ENCODE measurements at regions not wholly inside any gene's neighbourhood (a gene's known extent, or its start where the extent isn't known, plus 50 kb on each side); places are given as distances from the start of the nearest gene placed in this dataset.

DNA sequence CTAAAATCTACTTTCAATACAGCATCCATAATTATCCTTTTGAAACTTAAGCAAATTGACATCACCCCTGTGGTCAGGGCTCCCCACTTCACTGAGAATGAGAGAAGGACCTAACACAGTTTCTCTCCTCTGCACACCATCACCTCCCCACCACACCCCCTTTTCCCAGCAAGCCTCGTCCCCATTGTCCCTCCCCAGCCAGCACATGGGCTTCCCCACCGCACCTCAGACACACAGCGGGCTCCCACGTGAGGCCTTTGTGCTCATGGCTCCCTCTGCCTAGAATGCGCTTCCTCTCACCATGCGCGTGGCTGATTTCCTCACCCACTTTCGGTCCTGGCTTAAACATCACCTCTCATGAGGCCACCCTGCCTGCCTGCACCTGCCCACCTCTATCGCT, 639.0 kb upstream of the FRG1 start:
- Histone ChIP-seq H3K4me1 (no peaks in the 10 kb centered on the region), H3K9me3 (no peaks in the 10 kb centered on the region), H3K4me2 (no peak overlapping the region), H3K27ac (no peak overlapping the region), H3K4me3 (no peak overlapping the region)
- no peak for FAIRE-seq
- ChIA-PET CTCF (no interaction called here), POLR2A (no interaction called here)
- no peak for ATAC-seq
- WGBS (ENCODE audit: missing lambda C conversion rate): 71% methylated on average over 8 of the region's 9 CpGs
- no peak for DNase-seq (ENCODE audit: low read depth in 1 of 2, low spot score in 1 of 2)
- TF ChIP-seq SREBF2 (IDR thresholded peaks at IDR 0.05): no peak

DNA sequence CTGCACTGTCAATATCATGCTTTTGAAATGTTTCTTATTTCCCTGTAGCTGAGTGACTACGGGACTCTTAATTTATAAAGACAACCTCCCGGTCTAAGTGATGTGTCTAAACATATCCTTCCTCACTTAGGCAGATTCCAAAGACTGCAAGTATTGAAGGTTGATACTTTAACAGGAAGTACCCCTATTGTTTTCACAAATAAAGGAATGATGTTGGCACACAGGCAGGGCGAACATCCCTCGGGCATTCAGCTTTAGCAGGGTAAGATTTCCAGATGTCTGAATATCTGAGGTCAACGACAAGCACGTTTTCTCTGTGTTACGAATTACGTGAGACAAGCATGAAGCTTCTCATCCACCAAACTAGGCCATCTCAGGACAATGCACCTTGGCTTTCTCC, 638.0 kb upstream of the FRG1 start:
- H3K4me2 ChIP-seq: no peak overlapping the region
- WGBS (ENCODE audit: missing lambda C conversion rate): 72% methylated on average over 8 of the region's 8 CpGs
- TF ChIP-seq HEYL (CRISPR knock-in tag; IDR thresholded peaks at IDR 0.05) (no peak), KDM1A (IDR thresholded peaks at IDR 0.05; ENCODE audit: low read depth) (no peak), GATA3 (IDR thresholded peaks at IDR 0.05; ENCODE audit: borderline replicate concordance) (no peak), SREBF2 (IDR thresholded peaks at IDR 0.05) (no peak), CBX2 (IDR thresholded peaks at IDR 0.05; ENCODE audit: borderline replicate concordance, low read depth) (no peak), HOXA7 (CRISPR knock-in tag; IDR thresholded peaks at IDR 0.05) (no peak), JUN (IDR thresholded peaks at IDR 0.05) (no peak), HOXB5 (CRISPR knock-in tag; IDR thresholded peaks at IDR 0.05) (no peak), NPAS2 (CRISPR knock-in tag; IDR thresholded peaks at IDR 0.05; ENCODE audit: borderline replicate concordance) (no peak), NFE2L2 (conservative IDR thresholded peaks at IDR 0.05; ENCODE audit: low read length) (no peak), ESRRA (IDR thresholded peaks at IDR 0.05; ENCODE audit: borderline replicate concordance, low read length) (no peak), TP53 (CRISPR knock-in tag; IDR thresholded peaks at IDR 0.05) (no peak), POLR2AphosphoS2 (conservative IDR thresholded peaks at IDR 0.05; ENCODE audit: low read length) (no peak)
- TF ChIP-seq, protein P1, sequence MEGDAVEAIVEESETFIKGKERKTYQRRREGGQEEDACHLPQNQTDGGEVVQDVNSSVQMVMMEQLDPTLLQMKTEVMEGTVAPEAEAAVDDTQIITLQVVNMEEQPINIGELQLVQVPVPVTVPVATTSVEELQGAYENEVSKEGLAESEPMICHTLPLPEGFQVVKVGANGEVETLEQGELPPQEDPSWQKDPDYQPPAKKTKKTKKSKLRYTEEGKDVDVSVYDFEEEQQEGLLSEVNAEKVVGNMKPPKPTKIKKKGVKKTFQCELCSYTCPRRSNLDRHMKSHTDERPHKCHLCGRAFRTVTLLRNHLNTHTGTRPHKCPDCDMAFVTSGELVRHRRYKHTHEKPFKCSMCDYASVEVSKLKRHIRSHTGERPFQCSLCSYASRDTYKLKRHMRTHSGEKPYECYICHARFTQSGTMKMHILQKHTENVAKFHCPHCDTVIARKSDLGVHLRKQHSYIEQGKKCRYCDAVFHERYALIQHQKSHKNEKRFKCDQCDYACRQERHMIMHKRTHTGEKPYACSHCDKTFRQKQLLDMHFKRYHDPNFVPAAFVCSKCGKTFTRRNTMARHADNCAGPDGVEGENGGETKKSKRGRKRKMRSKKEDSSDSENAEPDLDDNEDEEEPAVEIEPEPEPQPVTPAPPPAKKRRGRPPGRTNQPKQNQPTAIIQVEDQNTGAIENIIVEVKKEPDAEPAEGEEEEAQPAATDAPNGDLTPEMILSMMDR (IDR thresholded peaks at IDR 0.05): no peak
- TF ChIP-seq, protein P2, sequence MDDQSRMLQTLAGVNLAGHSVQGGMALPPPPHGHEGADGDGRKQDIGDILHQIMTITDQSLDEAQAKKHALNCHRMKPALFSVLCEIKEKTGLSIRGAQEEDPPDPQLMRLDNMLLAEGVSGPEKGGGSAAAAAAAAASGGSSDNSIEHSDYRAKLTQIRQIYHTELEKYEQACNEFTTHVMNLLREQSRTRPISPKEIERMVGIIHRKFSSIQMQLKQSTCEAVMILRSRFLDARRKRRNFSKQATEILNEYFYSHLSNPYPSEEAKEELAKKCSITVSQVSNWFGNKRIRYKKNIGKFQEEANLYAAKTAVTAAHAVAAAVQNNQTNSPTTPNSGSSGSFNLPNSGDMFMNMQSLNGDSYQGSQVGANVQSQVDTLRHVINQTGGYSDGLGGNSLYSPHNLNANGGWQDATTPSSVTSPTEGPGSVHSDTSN (IDR thresholded peaks at IDR 0.05): no peak
- TF ChIP-seq, protein P3, sequence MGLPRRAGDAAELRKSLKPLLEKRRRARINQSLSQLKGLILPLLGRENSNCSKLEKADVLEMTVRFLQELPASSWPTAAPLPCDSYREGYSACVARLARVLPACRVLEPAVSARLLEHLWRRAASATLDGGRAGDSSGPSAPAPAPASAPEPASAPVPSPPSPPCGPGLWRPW (IDR thresholded peaks at IDR 0.05): no peak
- H3K4me1 ChIP-seq: no peaks in the 10 kb centered on the region
- ChIA-PET CTCF (no interaction called here), POLR2A (no interaction called here)
- DNase-seq (ENCODE audit: low read depth in 1 of 2, low spot score in 1 of 2): no peak
- no peak for ATAC-seq
- H3K9me3 ChIP-seq: no peaks in the 10 kb centered on the region
- H3K4me3 ChIP-seq: no peak overlapping the region
- FAIRE-seq: no peak
- H3K27ac ChIP-seq: no peak overlapping the region

DNA sequence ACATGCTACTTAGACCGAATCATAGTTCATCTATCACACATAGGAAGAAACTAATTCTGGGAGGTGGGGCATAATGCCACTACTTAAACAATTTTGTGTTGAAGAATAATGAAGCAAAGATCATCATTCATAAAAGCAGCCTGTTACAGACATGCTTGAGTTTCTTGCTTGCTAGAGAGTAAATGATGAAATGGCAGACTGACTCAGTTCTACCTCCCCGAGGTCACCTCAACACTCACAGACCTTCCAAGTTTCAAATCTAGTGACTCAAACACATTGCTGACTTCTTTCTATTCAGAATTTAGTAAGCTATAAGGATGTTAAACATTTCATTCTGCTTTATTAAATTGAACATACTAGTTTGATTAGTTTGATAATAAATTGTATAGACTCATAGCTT, 636.5 kb upstream of the FRG1 start:
- H3K4me2 ChIP-seq: no peak overlapping the region
- H3K4me1 ChIP-seq: no peaks in the 10 kb centered on the region
- FAIRE-seq (no peak), DNase-seq (ENCODE audit: low read depth in 1 of 2, low spot score in 1 of 2) (no peak), ATAC-seq (no peak)
- no peak overlapping the region for H3K27ac ChIP-seq
- no peaks in the 10 kb centered on the region for H3K9me3 ChIP-seq
- no peak overlapping the region for H3K4me3 ChIP-seq
- CTCF ChIA-PET: no interaction called here
- POLR2A ChIA-PET: no interaction called here
- TF ChIP-seq, protein P4, sequence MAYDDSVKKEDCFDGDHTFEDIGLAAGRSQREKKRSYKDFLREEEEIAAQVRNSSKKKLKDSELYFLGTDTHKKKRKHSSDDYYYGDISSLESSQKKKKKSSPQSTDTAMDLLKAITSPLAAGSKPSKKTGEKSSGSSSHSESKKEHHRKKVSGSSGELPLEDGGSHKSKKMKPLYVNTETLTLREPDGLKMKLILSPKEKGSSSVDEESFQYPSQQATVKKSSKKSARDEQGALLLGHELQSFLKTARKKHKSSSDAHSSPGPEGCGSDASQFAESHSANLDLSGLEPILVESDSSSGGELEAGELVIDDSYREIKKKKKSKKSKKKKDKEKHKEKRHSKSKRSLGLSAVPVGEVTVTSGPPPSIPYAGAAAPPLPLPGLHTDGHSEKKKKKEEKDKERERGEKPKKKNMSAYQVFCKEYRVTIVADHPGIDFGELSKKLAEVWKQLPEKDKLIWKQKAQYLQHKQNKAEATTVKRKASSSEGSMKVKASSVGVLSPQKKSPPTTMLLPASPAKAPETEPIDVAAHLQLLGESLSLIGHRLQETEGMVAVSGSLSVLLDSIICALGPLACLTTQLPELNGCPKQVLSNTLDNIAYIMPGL (CRISPR knock-in tag; IDR thresholded peaks at IDR 0.05; ENCODE audit: borderline replicate concordance): no peak
- TF ChIP-seq ZSCAN20 (CRISPR knock-in tag; IDR thresholded peaks at IDR 0.05) (no peak), TP53 (CRISPR knock-in tag; IDR thresholded peaks at IDR 0.05) (no peak), PHF8 (IDR thresholded peaks at IDR 0.05; ENCODE audit: borderline replicate concordance, low read depth) (no peak), RFX5 (IDR thresholded peaks at IDR 0.05) (no peak), CBX8 (IDR thresholded peaks at IDR 0.05) (no peak), HEYL (CRISPR knock-in tag; IDR thresholded peaks at IDR 0.05) (no peak), NPAS2 (CRISPR knock-in tag; IDR thresholded peaks at IDR 0.05; ENCODE audit: borderline replicate concordance) (no peak)
- TF ChIP-seq, protein P5, sequence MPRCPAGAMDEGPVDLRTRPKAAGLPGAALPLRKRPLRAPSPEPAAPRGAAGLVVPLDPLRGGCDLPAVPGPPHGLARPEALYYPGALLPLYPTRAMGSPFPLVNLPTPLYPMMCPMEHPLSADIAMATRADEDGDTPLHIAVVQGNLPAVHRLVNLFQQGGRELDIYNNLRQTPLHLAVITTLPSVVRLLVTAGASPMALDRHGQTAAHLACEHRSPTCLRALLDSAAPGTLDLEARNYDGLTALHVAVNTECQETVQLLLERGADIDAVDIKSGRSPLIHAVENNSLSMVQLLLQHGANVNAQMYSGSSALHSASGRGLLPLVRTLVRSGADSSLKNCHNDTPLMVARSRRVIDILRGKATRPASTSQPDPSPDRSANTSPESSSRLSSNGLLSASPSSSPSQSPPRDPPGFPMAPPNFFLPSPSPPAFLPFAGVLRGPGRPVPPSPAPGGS (IDR thresholded peaks at IDR 0.05): no peak
- TF ChIP-seq, protein P3 (IDR thresholded peaks at IDR 0.05): no peak
- TF ChIP-seq, protein P2 (IDR thresholded peaks at IDR 0.05): no peak
- WGBS (ENCODE audit: missing lambda C conversion rate): 44% methylated on average over 2 of the region's 2 CpGs

Data from A549 (cell line).